ENCODE measurements at regions not wholly inside any gene's neighbourhood (a gene's known extent, or its start where the extent isn't known, plus 50 kb on each side); places are given as distances from the start of the nearest gene placed in this dataset.

GRCh38 chr9:27870404-27870803 lies 297.1 kb upstream of the C9orf72 start:
- Histone ChIP-seq H3K4me2 (no peak overlapping the region), H3K79me2 (ENCODE audit: low read depth) (no peaks in the 10 kb centered on the region), H3K36me3 (peaks cover 3% of the 10 kb centered on the region), H2AFZ (replicated peaks) (no peak overlapping the region), H3K9ac (no peak overlapping the region), H3K27ac (no peak overlapping the region), H3K27me3 (no peaks in the 10 kb centered on the region), H3K4me3 (no peak overlapping the region), H3K9me3 (ENCODE audit: low read depth) (no peaks in the 10 kb centered on the region), H3K4me1 (no peaks in the 10 kb centered on the region), H4K20me1 (ENCODE audit: low read depth) (no peaks in the 10 kb centered on the region), H3F3A (ENCODE audit: low read depth) (no peaks in the 10 kb centered on the region)
- no peak for TF ChIP-seq EZH2 (IDR thresholded peaks at IDR 0.05)
- TF ChIP-seq, protein P1, sequence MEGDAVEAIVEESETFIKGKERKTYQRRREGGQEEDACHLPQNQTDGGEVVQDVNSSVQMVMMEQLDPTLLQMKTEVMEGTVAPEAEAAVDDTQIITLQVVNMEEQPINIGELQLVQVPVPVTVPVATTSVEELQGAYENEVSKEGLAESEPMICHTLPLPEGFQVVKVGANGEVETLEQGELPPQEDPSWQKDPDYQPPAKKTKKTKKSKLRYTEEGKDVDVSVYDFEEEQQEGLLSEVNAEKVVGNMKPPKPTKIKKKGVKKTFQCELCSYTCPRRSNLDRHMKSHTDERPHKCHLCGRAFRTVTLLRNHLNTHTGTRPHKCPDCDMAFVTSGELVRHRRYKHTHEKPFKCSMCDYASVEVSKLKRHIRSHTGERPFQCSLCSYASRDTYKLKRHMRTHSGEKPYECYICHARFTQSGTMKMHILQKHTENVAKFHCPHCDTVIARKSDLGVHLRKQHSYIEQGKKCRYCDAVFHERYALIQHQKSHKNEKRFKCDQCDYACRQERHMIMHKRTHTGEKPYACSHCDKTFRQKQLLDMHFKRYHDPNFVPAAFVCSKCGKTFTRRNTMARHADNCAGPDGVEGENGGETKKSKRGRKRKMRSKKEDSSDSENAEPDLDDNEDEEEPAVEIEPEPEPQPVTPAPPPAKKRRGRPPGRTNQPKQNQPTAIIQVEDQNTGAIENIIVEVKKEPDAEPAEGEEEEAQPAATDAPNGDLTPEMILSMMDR (IDR thresholded peaks at IDR 0.05): no peak
- no peak for TF ChIP-seq EZH2phosphoT487 (IDR thresholded peaks at IDR 0.05)
- Mint-ChIP-seq H3K4me3 (no peak overlapping the region), H3K9me3 (peaks cover 9% of the 10 kb centered on the region), H3K27me3 (ENCODE audit: insufficient read depth, low read depth) (peaks cover 4% of the 10 kb centered on the region), H3K4me1 (peaks cover under 1% of the 10 kb centered on the region), H3K27ac (no peak overlapping the region), H3K36me3 (peaks cover 3% of the 10 kb centered on the region)
- DNase-seq (ENCODE audit: low spot score): no peak

- H2AFZ ChIP-seq (replicated peaks): no peak overlapping the region
- H3K9me3 Mint-ChIP-seq: peaks cover 15% of the 10 kb centered on the region
- no peaks in the 10 kb centered on the region for H3F3A ChIP-seq (ENCODE audit: low read depth)
- H3K27me3 Mint-ChIP-seq (ENCODE audit: insufficient read depth, low read depth): peaks cover 2% of the 10 kb centered on the region
- no peak overlapping the region for H3K9ac ChIP-seq
- no peaks in the 10 kb centered on the region for H3K36me3 ChIP-seq
- no peaks in the 10 kb centered on the region for H3K27me3 ChIP-seq
- H3K27ac Mint-ChIP-seq: peak overlapping the region; percentile 57
- H3K36me3 Mint-ChIP-seq: no peaks in the 10 kb centered on the region
- H3K4me3 ChIP-seq: no peak overlapping the region
- DNase-seq (ENCODE audit: low spot score): no peak
- H3K27ac ChIP-seq: no peak overlapping the region
- H3K4me2 ChIP-seq: no peak overlapping the region
- H4K20me1 ChIP-seq (ENCODE audit: low read depth): no peaks in the 10 kb centered on the region
- peaks cover 10% of the 10 kb centered on the region for H3K4me1 ChIP-seq
- no peaks in the 10 kb centered on the region for H3K79me2 ChIP-seq (ENCODE audit: low read depth)
- no peaks in the 10 kb centered on the region for H3K9me3 ChIP-seq (ENCODE audit: low read depth)
- no peak overlapping the region for H3K4me3 Mint-ChIP-seq
- TF ChIP-seq EZH2phosphoT487 (IDR thresholded peaks at IDR 0.05) (no peak), EZH2 (IDR thresholded peaks at IDR 0.05) (no peak)
- TF ChIP-seq, protein P1 (IDR thresholded peaks at IDR 0.05): no peak
- peaks cover 22% of the 10 kb centered on the region for H3K4me1 Mint-ChIP-seq
Observed at GRCh38 chr9:27880156-27880555, 306.9 kb upstream of the C9orf72 start.

DNA sequence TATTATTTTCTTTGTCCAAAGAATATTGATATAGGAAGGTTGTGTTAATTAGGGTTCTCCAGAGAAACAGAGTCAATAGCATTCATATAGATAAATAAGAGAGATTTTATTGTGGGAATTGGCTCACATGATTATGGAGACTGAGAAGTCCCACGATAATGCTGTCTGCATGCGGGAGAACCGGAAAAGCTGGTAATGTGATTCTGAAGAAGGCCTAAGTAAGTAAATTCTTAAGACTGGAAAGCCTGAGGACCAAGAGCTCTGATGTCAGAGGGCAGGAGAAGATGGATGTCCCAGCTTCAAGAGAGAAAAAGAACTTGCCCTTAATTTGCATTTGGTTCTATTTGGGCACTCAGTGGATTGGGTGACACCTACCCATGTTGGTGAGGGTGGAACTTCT lies 307.4 kb upstream of the C9orf72 start:
- TF ChIP-seq, protein P1 (IDR thresholded peaks at IDR 0.05): no peak
- TF ChIP-seq EZH2phosphoT487 (IDR thresholded peaks at IDR 0.05): no peak
- H3K9me3 Mint-ChIP-seq: peaks cover 16% of the 10 kb centered on the region
- peaks cover 22% of the 10 kb centered on the region for H3K4me1 Mint-ChIP-seq
- Histone ChIP-seq H3F3A (ENCODE audit: low read depth) (no peaks in the 10 kb centered on the region), H3K36me3 (no peaks in the 10 kb centered on the region), H3K79me2 (ENCODE audit: low read depth) (no peaks in the 10 kb centered on the region), H3K4me1 (peaks cover 10% of the 10 kb centered on the region), H2AFZ (replicated peaks) (no peak overlapping the region), H4K20me1 (ENCODE audit: low read depth) (no peaks in the 10 kb centered on the region), H3K4me2 (no peak overlapping the region), H3K4me3 (no peak overlapping the region), H3K9me3 (ENCODE audit: low read depth) (no peaks in the 10 kb centered on the region), H3K9ac (no peak overlapping the region), H3K27me3 (no peaks in the 10 kb centered on the region), H3K27ac (no peak overlapping the region)
- no peak overlapping the region for H3K4me3 Mint-ChIP-seq
- peaks cover 2% of the 10 kb centered on the region for H3K27me3 Mint-ChIP-seq (ENCODE audit: insufficient read depth, low read depth)
- H3K36me3 Mint-ChIP-seq: no peaks in the 10 kb centered on the region
- H3K27ac Mint-ChIP-seq: peak overlapping the region; percentile 57
- DNase-seq (ENCODE audit: low spot score): no peak

Data from neural progenitor cell (in vitro differentiated cells).